Kidney epithelial cell (primary cell): ENCODE measurements at regions not wholly inside any gene's neighbourhood (a gene's known extent, or its start where the extent isn't known, plus 50 kb on each side); places are given as distances from the start of the nearest gene placed in this dataset.
"Not testable (repeated sequence)": the region's sequence is repeated elsewhere in the genome, so short reads cannot be mapped to it uniquely, and the experiment has no call there.

Source experiments
- DNase-seq: peaks from one replicate; pipeline ENCODE4 v3.0.0-alpha.2; 2010; ENCODE audit warnings: low read depth
- H3K27me3 ChIP-seq: 2 replicates; pipeline ENCODE4 v1.6.0; 2011; ENCODE audit warnings: low read length; ENCODE audit not compliant: control insufficient read depth, insufficient read depth
- H3K36me3 ChIP-seq: 2 replicates; pipeline ENCODE4 v1.5.1; 2011; ENCODE audit warnings: low read length; ENCODE audit not compliant: control insufficient read depth, insufficient read depth
- H3K4me3 ChIP-seq: 2 replicates; pipeline ENCODE4 v1.5.1; 2011; ENCODE audit warnings: low read depth, mild to moderate bottlenecking, control low read depth, low read length
- TF ChIP-seq, protein P1 (sequence below): IDR thresholded peaks from 2 replicates; pipeline ENCODE4 v1.5.1; 2011; ENCODE audit warnings: mild to moderate bottlenecking, moderate library complexity, low read length, control low read depth, inconsistent platforms; ENCODE audit not compliant: insufficient read depth, poor library complexity, severe bottlenecking

DNA sequence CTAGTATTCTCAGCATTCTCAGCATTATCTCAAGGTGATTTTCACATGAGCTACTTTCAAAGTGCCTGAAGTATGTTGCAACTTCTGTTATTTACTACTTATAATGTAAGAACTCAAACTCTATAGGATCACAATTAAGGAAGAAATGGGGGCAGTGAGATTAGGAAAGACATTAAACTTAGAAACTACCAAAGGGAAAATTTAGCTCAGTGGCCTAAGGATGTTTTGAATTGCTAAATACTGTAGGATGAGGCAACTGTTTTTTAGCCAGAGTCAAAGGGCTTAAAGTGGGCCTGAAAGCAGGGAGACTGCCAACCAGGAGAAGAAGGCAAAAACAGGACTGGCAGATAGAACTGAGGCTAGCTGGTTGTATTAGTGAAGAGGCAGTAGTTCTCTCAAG, 55.5 kb upstream of the MBNL1 start:
- H3K27me3 ChIP-seq = no peaks in the 10 kb centered on the region

DNA sequence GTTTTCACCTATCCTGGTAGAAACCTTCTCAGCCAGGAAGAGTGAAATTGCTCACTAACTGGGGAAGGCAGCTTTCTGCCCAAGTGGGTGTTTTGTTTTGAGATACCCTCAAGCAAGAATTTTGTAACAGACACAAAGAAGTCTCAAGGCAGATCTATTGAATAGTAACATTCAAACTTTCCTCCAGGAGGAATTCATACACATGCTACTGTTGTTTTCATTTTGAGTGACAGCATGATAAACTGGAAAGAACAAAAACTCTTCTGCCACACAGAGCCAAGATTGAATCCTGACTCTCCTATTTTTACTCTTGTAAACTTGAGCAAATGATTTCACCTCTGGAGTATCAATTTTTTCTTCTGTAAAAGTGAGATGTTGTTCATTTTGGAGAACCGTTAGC, 54.8 kb upstream of the MBNL1 start:
- TF ChIP-seq, protein P1, sequence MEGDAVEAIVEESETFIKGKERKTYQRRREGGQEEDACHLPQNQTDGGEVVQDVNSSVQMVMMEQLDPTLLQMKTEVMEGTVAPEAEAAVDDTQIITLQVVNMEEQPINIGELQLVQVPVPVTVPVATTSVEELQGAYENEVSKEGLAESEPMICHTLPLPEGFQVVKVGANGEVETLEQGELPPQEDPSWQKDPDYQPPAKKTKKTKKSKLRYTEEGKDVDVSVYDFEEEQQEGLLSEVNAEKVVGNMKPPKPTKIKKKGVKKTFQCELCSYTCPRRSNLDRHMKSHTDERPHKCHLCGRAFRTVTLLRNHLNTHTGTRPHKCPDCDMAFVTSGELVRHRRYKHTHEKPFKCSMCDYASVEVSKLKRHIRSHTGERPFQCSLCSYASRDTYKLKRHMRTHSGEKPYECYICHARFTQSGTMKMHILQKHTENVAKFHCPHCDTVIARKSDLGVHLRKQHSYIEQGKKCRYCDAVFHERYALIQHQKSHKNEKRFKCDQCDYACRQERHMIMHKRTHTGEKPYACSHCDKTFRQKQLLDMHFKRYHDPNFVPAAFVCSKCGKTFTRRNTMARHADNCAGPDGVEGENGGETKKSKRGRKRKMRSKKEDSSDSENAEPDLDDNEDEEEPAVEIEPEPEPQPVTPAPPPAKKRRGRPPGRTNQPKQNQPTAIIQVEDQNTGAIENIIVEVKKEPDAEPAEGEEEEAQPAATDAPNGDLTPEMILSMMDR = no peak

More for the DNA sequence above, 55.5 kb upstream of the MBNL1 start:
- Histone ChIP-seq H3K4me3 (no peak overlapping the region), H3K36me3 (no peaks in the 10 kb centered on the region)
- TF ChIP-seq, protein P1 = no peak
- no peak for DNase-seq

DNA sequence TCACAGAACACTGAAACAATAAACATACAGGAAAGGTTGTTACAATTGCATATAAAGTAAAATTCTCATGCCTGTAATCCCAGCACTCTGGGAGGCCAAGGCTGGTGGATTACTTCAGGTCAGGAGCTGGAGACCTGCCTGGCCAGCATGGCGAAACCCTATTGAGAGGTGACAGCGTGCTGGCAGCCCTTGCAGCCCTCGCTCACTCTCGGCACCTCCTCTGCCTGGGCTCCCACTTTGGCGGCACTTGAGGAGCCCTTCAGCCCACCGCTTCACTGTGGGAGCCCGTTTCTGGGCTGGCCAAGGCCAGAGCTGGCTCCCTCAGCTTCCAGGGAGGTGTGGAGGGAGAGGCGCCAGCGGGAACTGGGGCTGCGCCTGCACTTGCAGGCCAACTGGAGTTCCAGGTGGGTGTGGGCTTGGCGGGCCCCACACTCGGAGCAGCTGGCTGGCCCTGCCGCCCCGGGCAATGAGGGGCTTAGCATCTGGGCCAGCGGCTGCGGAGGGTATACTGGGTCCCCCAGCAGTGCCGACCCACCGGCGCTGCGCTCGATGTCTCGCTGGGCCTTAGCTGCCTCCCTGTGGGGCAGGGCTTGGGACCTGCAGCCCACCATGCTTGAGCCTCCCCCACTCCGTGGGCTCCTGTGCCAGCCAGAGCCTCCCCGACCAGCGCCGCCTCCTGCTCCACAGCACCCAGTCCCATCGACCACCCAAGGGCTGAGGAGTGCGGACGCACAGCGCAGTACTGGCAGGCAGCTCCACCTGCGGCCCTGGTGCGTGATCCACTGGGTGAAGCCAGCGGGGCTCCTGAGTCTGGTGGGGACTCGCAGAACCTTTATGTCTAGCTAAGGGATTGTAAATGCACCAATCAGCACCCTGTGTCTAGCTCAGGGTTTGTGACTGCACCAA, 51.5 kb upstream of the MBNL1 start:
- DNase-seq, H3K36me3 ChIP-seq, H3K4me3 ChIP-seq, H3K27me3 ChIP-seq: not testable (repeated sequence)

More for the DNA sequence above, 54.8 kb upstream of the MBNL1 start:
- no peak overlapping the region for H3K4me3 ChIP-seq
- H3K27me3 ChIP-seq = no peaks in the 10 kb centered on the region
- no peak for DNase-seq
- H3K36me3 ChIP-seq = no peaks in the 10 kb centered on the region

DNA sequence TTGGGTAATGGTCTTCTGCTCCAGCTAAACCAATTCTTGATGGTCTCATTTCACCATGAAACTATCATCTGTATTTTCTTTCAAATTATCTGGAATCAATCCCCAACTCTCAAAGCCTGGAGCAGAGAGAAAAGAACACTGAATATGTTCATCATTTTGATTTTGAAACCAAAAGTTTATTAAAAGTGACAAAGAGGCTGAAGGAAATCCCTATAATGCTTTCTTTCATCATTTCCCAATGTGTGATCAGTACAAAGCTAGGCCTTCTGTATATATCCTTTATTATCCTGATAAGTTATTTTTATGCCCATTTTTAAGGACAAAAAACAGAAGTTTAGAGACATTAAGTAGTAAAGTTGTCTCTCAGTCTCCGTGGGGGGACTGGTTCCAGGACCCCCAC, 50.1 kb upstream of the MBNL1 start:
- no peak overlapping the region for H3K4me3 ChIP-seq
- no peak for DNase-seq
- TF ChIP-seq, protein P1 = no peak
- H3K27me3 ChIP-seq = no peaks in the 10 kb centered on the region
- no peaks in the 10 kb centered on the region for H3K36me3 ChIP-seq
